GM19239 (cell line): ENCODE measurements at regions not wholly inside any gene's neighbourhood (a gene's known extent, or its start where the extent isn't known, plus 50 kb on each side); places are given as distances from the start of the nearest gene placed in this dataset.

ENCODE experiments used
- DNase-seq: peaks from one replicate; pipeline ENCODE4 v3.0.0; 2011; ENCODE audit warnings: low spot score; ENCODE audit not compliant: insufficient read length
- FAIRE-seq: peaks from 2 replicates; lab custom pipeline; 2011; peaks lifted over from hg19 to GRCh38; lab: Jason Lieb, UNC

- DNase-seq (no peak), FAIRE-seq (no peak)
Measured at GRCh38 chr13:111443981-111444380, 123.5 kb downstream of the TEX29 start.

- FAIRE-seq: no peak
Measured at GRCh38 chr13:111448504-111448903, 128.1 kb downstream of the TEX29 start.

GRCh38 chr13:111449041-111449440, 128.6 kb downstream of the TEX29 start:
- DNase-seq: no peak
- FAIRE-seq: no peak

More at GRCh38 chr13:111448504-111448903, 128.1 kb downstream of the TEX29 start:
- DNase-seq: no peak

- no peak for FAIRE-seq
- DNase-seq: no peak
Measured at GRCh38 chr13:111451402-111451801, 131.0 kb downstream of the TEX29 start.

GRCh38 chr13:111456452-111457230, 136.2 kb downstream of the TEX29 start:
- FAIRE-seq (no peak), DNase-seq (no peak)

- no peak for FAIRE-seq
Measured at GRCh38 chr13:111458001-111458531, 137.6 kb downstream of the TEX29 start.

GRCh38 chr13:111458739-111459138, 138.3 kb downstream of the TEX29 start:
- no peak for FAIRE-seq
- no peak for DNase-seq

More at GRCh38 chr13:111458001-111458531, 137.6 kb downstream of the TEX29 start:
- DNase-seq: no peak

- FAIRE-seq: no peak
- DNase-seq: no peak
Measured at GRCh38 chr13:111459803-111460547, 139.5 kb downstream of the TEX29 start.

GRCh38 chr13:111460548-111461444, 140.4 kb downstream of the TEX29 start:
- no peak for FAIRE-seq
- DNase-seq: no peak

- FAIRE-seq (no peak), DNase-seq (no peak)
Measured at GRCh38 chr13:111461445-111462149, 141.2 kb downstream of the TEX29 start.

- no peak for DNase-seq
- FAIRE-seq: no peak
Measured at GRCh38 chr13:111462221-111462764, 141.9 kb downstream of the TEX29 start.

- FAIRE-seq (no peak), DNase-seq (no peak)
Measured at GRCh38 chr13:111462944-111463343, 142.5 kb downstream of the TEX29 start.

GRCh38 chr13:111467111-111467890, 146.9 kb downstream of the TEX29 start:
- no peak for DNase-seq
- FAIRE-seq: no peak

GRCh38 chr13:111468037-111468959, 147.9 kb downstream of the TEX29 start:
- FAIRE-seq: no peak
- no peak for DNase-seq

GRCh38 chr13:111469450-111469849, 149.0 kb downstream of the TEX29 start:
- FAIRE-seq: no peak
- DNase-seq: no peak

- DNase-seq (no peak), FAIRE-seq (no peak)
Measured at GRCh38 chr13:111469916-111470506, 149.6 kb downstream of the TEX29 start.

GRCh38 chr13:111470933-111471332, 150.5 kb downstream of the TEX29 start:
- FAIRE-seq (no peak), DNase-seq (no peak)
